NT2/D1 (cell line): ENCODE measurements at regions not wholly inside any gene's neighbourhood (a gene's known extent, or its start where the extent isn't known, plus 50 kb on each side); places are given as distances from the start of the nearest gene placed in this dataset.

Experiments used
- DNase-seq: peaks from one replicate; pipeline ENCODE4 v3.0.0-alpha.2; 2011; ENCODE audit warnings: low read depth, low spot score
- H3K27me3 ChIP-seq: 2 replicates; pipeline ENCODE4 v1.6.0; 2011; ENCODE audit warnings: mild to moderate bottlenecking; ENCODE audit not compliant: insufficient read length, insufficient read depth
- H3K36me3 ChIP-seq: 2 replicates; pipeline ENCODE4 v1.6.1; 2011; ENCODE audit warnings: mild to moderate bottlenecking, low read length, mixed read lengths; ENCODE audit not compliant: insufficient read depth, insufficient read length
- H3K4me1 ChIP-seq: 2 replicates; pipeline ENCODE4 v1.5.1; 2011; ENCODE audit not compliant: insufficient read depth, insufficient read length
- H3K4me3 ChIP-seq: 2 replicates; pipeline ENCODE4 v1.5.1; 2011; ENCODE audit warnings: low read depth; ENCODE audit not compliant: insufficient read length
- H3K9ac ChIP-seq: 2 replicates; pipeline ENCODE4 v1.6.0; 2011; ENCODE audit warnings: low read depth; ENCODE audit not compliant: insufficient read length
- H3K9me3 ChIP-seq: 2 replicates; pipeline ENCODE4 v1.5.1; 2011; ENCODE audit warnings: mild to moderate bottlenecking, low read length; ENCODE audit not compliant: insufficient read depth
- SUZ12 ChIP-seq: IDR thresholded peaks from 2 replicates; pipeline ENCODE4 v1.6.1; 2011; ENCODE audit not compliant: insufficient read length, insufficient read depth; ENCODE audit errors: extremely low read depth
- YY1 ChIP-seq: IDR thresholded peaks from 2 replicates; pipeline ENCODE4 v1.6.1; 2011; ENCODE audit not compliant: insufficient read length, insufficient read depth
- ZNF274 ChIP-seq: IDR thresholded peaks from 2 replicates; pipeline ENCODE4 v1.6.1; 2011; ENCODE audit warnings: mild to moderate bottlenecking, low read depth, low read length

DNA sequence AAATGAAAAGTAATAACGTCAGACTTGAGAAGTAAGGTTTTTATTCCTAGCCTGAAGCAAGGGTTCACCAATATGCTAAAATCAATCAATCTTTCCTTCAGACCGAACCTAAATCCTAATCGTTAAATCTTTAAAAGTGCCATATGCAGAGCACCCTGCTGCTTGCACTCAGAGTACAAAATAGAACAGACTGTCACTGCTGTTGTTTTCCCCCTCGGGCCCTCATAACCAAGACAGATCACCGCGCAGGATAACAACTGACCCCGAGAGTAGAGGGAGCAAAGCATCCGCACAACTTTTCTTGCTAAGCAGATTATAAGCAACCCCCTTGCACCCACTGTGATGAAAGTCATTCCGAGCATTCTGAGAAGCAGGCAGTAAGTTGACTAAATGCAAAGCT lies 550.9 kb upstream of the NDST4 start:
- H3K4me1 ChIP-seq: no peaks in the 10 kb centered on the region
- TF ChIP-seq YY1 (no peak), ZNF274 (no peak), SUZ12 (no peak)
- H3K4me3 ChIP-seq: no peak overlapping the region
- no peaks in the 10 kb centered on the region for H3K36me3 ChIP-seq
- no peak for DNase-seq
- no peaks in the 10 kb centered on the region for H3K27me3 ChIP-seq
- no peaks in the 10 kb centered on the region for H3K9me3 ChIP-seq
- no peak overlapping the region for H3K9ac ChIP-seq

DNA sequence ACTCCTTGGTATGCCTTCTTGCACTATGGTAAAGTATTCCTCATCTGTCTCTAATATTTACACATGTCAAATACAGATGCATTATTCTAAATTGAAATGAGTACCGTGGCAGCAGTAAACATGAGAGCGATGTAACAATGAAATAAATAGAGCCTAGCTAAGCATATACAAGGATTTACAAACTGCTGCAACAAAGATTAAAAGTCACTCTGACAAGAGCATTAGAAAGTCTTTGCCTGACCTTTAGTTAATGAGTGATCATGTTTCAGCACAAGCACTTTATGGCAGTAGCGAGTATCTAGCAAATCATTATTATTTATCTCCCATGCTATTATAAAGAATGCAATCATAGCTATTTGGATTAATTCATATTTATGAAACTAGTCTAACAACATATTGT lies 547.0 kb upstream of the NDST4 start:
- H3K9me3 ChIP-seq: no peaks in the 10 kb centered on the region
- no peak overlapping the region for H3K4me3 ChIP-seq
- no peaks in the 10 kb centered on the region for H3K36me3 ChIP-seq
- H3K9ac ChIP-seq: no peak overlapping the region
- peaks cover 3% of the 10 kb centered on the region for H3K4me1 ChIP-seq
- DNase-seq: no peak
- no peak for TF ChIP-seq SUZ12
- TF ChIP-seq YY1: no peak
- TF ChIP-seq ZNF274: no peak
- no peaks in the 10 kb centered on the region for H3K27me3 ChIP-seq

DNA sequence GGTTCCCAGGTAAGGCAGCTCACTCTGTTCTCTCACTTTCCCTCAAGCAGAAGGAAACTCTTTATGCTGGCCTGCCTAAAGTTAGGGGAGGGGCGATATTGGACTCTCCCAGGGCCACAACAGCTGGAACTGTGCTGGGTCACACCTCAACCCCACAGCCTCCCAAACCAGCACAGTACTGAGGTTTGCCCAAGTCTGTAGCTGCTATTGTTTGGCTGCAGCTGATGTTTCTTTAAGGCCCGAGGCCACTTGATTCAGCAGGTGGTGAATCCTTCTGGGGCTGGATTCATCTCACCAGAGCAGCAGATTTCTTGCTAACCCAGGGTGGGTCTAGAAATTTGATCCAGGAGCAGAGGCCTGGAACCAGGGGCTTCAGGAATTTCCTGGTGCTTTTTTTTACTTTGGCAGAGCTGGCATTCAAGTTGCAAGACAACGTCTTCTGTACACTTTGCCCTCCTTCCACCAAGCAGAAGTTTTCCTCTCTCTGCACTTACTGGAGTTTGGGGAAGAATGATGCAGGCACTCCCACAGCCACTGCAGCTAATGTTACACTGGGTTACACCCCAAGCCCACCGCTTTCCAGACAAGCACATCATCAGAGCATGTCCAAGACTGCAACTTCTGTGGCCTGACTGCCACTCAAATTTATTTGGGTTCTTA lies 544.7 kb upstream of the NDST4 start:
- Histone ChIP-seq H3K27me3 (no peaks in the 10 kb centered on the region), H3K9ac (no peak overlapping the region), H3K4me1 (peaks cover 3% of the 10 kb centered on the region), H3K4me3 (no peak overlapping the region), H3K9me3 (no peaks in the 10 kb centered on the region), H3K36me3 (no peaks in the 10 kb centered on the region)
- no peak for DNase-seq
- no peak for TF ChIP-seq YY1
- TF ChIP-seq SUZ12: no peak
- TF ChIP-seq ZNF274: no peak

DNA sequence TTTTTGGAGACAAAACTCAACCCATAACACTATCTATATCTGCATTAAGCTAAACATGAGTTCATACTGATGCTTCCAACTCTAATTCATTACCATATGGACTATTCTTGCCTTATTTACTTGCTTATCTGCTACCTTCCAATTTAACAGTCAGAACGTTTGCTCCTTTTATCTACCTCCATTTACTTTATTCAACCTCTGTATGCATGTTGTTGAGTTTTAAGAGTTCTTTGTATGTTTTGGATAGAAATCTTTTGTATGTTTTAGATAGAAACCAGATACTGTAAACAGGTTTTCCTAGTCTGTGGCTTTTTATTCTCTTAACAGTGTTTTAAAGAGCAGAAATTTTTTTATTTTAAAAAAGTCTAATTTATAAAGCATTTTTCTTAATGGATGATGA lies 542.2 kb upstream of the NDST4 start:
- no peak for DNase-seq
- no peaks in the 10 kb centered on the region for H3K36me3 ChIP-seq
- H3K4me3 ChIP-seq: no peak overlapping the region
- no peaks in the 10 kb centered on the region for H3K27me3 ChIP-seq
- H3K9me3 ChIP-seq: no peaks in the 10 kb centered on the region
- no peak for TF ChIP-seq YY1
- TF ChIP-seq ZNF274: no peak
- no peak for TF ChIP-seq SUZ12
- H3K9ac ChIP-seq: no peak overlapping the region
- peaks cover 3% of the 10 kb centered on the region for H3K4me1 ChIP-seq

DNA sequence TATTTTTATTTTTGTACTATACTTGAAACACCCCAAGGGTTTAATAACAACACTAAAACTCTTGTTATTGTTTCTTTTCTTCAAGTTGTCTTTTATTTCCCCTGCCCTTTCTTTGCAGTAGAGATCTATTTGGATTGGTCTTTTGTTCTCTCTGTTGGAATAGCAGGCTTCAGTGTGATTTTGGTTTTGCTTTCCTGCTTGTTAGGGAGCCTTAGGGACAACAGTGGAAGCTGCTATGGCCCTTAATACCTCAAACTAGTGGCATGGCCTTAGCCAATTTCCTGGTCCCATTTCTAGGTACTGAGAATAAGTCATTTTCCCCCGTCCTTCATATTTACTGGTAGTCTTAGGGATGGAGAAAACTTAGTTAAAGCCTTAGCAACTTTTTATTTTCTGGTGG lies 535.4 kb upstream of the NDST4 start:
- Histone ChIP-seq H3K36me3 (no peaks in the 10 kb centered on the region), H3K9ac (no peak overlapping the region), H3K4me1 (no peaks in the 10 kb centered on the region), H3K9me3 (no peaks in the 10 kb centered on the region), H3K27me3 (no peaks in the 10 kb centered on the region), H3K4me3 (no peak overlapping the region)
- no peak for DNase-seq
- TF ChIP-seq ZNF274 (no peak), SUZ12 (no peak), YY1 (no peak)

DNA sequence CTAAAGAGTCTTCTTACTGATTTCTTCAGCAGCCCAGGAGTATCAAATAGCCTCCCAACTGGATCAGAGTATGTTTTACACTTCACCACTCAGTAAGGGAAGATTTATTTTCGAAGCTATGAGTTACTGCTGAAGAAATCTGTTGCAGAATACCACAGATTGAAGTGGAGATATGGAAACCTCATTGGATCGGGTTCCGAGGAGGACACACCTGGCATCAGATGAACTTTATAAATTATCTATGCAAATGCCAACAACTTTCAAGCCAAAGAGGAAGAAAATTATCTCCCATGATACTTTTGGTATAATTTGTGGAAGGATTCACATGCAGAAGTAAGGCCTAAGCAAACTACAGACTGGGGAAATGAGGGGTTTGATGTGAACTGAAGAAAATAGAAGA lies 515.9 kb upstream of the NDST4 start:
- H3K36me3 ChIP-seq: no peaks in the 10 kb centered on the region
- no peaks in the 10 kb centered on the region for H3K4me1 ChIP-seq
- no peak overlapping the region for H3K4me3 ChIP-seq
- no peak overlapping the region for H3K9ac ChIP-seq
- no peak for DNase-seq
- TF ChIP-seq SUZ12 (no peak), ZNF274 (no peak), YY1 (no peak)
- H3K27me3 ChIP-seq: no peaks in the 10 kb centered on the region
- no peaks in the 10 kb centered on the region for H3K9me3 ChIP-seq

DNA sequence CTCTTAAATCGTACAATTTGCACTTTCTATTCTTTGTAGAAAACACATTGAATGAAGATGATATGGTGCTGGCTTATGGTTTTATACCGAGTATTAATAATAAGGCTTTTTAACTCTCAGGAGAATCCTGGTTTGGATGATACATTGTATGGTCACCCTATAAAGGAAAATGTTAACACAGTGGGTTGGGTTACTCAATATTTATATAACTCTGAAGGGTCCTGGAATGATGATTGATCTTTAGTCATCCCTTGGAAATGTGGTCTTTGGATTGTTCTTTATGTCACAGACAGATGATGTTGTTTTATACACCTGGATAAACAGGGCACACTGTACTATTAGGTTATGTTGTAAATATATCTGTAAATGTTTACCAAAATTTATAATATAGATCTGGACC lies 496.2 kb upstream of the NDST4 start:
- Histone ChIP-seq H3K4me1 (no peaks in the 10 kb centered on the region), H3K9ac (no peak overlapping the region), H3K36me3 (no peaks in the 10 kb centered on the region), H3K27me3 (no peaks in the 10 kb centered on the region), H3K4me3 (no peak overlapping the region), H3K9me3 (no peaks in the 10 kb centered on the region)
- DNase-seq: no peak
- TF ChIP-seq ZNF274 (no peak), SUZ12 (no peak), YY1 (no peak)

DNA sequence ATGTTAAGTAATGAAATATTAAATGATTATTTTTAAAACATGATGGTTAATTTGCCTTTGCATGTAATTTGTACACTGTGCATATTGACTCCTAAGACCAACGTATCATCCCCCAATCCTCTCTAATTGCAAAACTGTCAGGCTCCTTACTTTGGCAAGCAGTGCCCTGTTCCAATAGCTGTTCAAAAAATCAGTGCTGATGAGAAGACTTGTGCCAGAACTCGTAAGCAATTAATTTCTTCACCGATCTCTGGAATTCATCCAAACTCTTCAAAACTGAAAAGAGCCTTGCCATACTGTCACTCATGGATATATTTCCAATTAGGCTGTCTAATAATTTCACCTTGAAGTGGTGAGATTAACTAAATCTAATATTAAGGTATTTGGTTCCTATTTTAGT lies 493.9 kb upstream of the NDST4 start:
- H3K36me3 ChIP-seq: no peaks in the 10 kb centered on the region
- DNase-seq: no peak
- TF ChIP-seq ZNF274 (no peak), YY1 (no peak), SUZ12 (no peak)
- H3K9me3 ChIP-seq: no peaks in the 10 kb centered on the region
- H3K9ac ChIP-seq: no peak overlapping the region
- no peaks in the 10 kb centered on the region for H3K4me1 ChIP-seq
- H3K4me3 ChIP-seq: no peak overlapping the region
- H3K27me3 ChIP-seq: no peaks in the 10 kb centered on the region
